ENCODE measurements at regions not wholly inside any gene's neighbourhood (a gene's known extent, or its start where the extent isn't known, plus 50 kb on each side); places are given as distances from the start of the nearest gene placed in this dataset.

GRCh38 chr4:101464596-101464995 lies 117.3 kb upstream of the PPP3CA start:
- ChIA-PET SMC1A (ENCODE audit: uncharacterized antibody, unreplicated experiment) (interaction anchor here (0.7 kb wide), 1 partner anchor 47 kb away, joined by 3 read pairs; no protein-coding TSS in a partner anchor), RAD21 (ENCODE audit: unreplicated experiment) (no interaction called here), CTCF (no interaction called here), POLR2A (no interaction called here)
- intact Hi-C loops (cut with micrococcal nuclease; ENCODE audit: unreplicated experiment): no loop called here
- Histone ChIP-seq H3K4me3 (no peak overlapping the region), H3K27ac (ENCODE audit: control insufficient read depth, insufficient read depth) (no peak overlapping the region), H3K79me2 (ENCODE audit: control insufficient read depth, insufficient read depth, low read length) (no peaks in the 10 kb centered on the region), H3K9ac (ENCODE audit: control insufficient read depth, insufficient read depth, low read length) (no peak overlapping the region), H3K4me2 (ENCODE audit: control insufficient read depth, insufficient read depth) (no peak overlapping the region), H3K4me1 (ENCODE audit: control insufficient read depth, insufficient read depth, low read length) (no peaks in the 10 kb centered on the region), H4K20me1 (ENCODE audit: control insufficient read depth, insufficient read depth) (no peaks in the 10 kb centered on the region), H2AFZ (ENCODE audit: control insufficient read depth, low read depth, low read length) (no peak overlapping the region), H3K27me3 (replicated peaks in 1 of 2; ENCODE audit: control insufficient read depth in 2 of 2, insufficient read depth in 2 of 2, low read length in 1 of 2) (no peaks in the 10 kb centered on the region), H3K36me3 (ENCODE audit: control insufficient read depth in 2 of 2, insufficient read depth in 2 of 2, low read length in 1 of 2) (no peaks in the 10 kb centered on the region), H3K9me3 (replicated peaks; ENCODE audit: control insufficient read depth, insufficient read depth, low read length) (no peaks in the 10 kb centered on the region)
- in situ Hi-C loops (cut with MboI): no loop called here
- 41% methylated on average over 1 of the region's 2 CpGs for whole genome bisulfite sequencing (ENCODE audit: insufficient coverage, insufficient replicate concordance, low lambda C conversion rate, missing lambda C conversion rate)
- ATAC-seq (no peak), DNase-seq (ENCODE audit: low read depth, low spot score) (no peak), FAIRE-seq (no peak)
- no TSS peak for BruUV-seq (replicated peaks)
- TF ChIP-seq RAD51 (IDR thresholded peaks at IDR 0.05): no peak
- TF ChIP-seq ZNF274 (IDR thresholded peaks at IDR 0.05; ENCODE audit: insufficient read depth, insufficient read length): no peak
- TF ChIP-seq ZNF384 (IDR thresholded peaks at IDR 0.05; ENCODE audit: borderline replicate concordance, low read depth, low read length): no peak
- no peak for TF ChIP-seq SMAD1 (IDR thresholded peaks at IDR 0.05; ENCODE audit: low read depth, partially characterized antibody)
- TF ChIP-seq KDM1A (IDR thresholded peaks at IDR 0.05; ENCODE audit: borderline replicate concordance): no peak
- no peak for TF ChIP-seq MTA2 (IDR thresholded peaks at IDR 0.05; ENCODE audit: low read depth)
- TF ChIP-seq HDGF (IDR thresholded peaks at IDR 0.05): no peak
- no peak for TF ChIP-seq ASH2L (IDR thresholded peaks at IDR 0.05; ENCODE audit: borderline replicate concordance, low read depth)

- H4K20me1 ChIP-seq (ENCODE audit: control insufficient read depth, insufficient read depth): no peaks in the 10 kb centered on the region
- ATAC-seq (no peak), FAIRE-seq (no peak), DNase-seq (ENCODE audit: low read depth, low spot score) (no peak)
- H3K27me3 ChIP-seq (replicated peaks in 1 of 2; ENCODE audit: control insufficient read depth in 2 of 2, insufficient read depth in 2 of 2, low read length in 1 of 2): no peaks in the 10 kb centered on the region
- H3K79me2 ChIP-seq (ENCODE audit: control insufficient read depth, insufficient read depth, low read length): no peaks in the 10 kb centered on the region
- intact Hi-C loops (cut with micrococcal nuclease; ENCODE audit: unreplicated experiment): no loop called here
- TF ChIP-seq ASH2L (IDR thresholded peaks at IDR 0.05; ENCODE audit: borderline replicate concordance, low read depth): no peak
- no peak for TF ChIP-seq ETV6 (conservative IDR thresholded peaks at IDR 0.05 in 1 of 2, IDR thresholded peaks at IDR 0.05 in 1 of 2; ENCODE audit: borderline replicate concordance in 1 of 2, low read depth in 1 of 2)
- no peak for TF ChIP-seq POLR2AphosphoS5 (IDR thresholded peaks at IDR 0.05; ENCODE audit: low read length)
- TF ChIP-seq ATF7 (IDR thresholded peaks at IDR 0.05; ENCODE audit: low read depth): no peak
- no peaks in the 10 kb centered on the region for H3K36me3 ChIP-seq (ENCODE audit: control insufficient read depth in 2 of 2, insufficient read depth in 2 of 2, low read length in 1 of 2)
- ChIA-PET SMC1A (ENCODE audit: uncharacterized antibody, unreplicated experiment) (interaction anchor here (1.6 kb wide), 1 partner anchor 11 kb away, joined by 3 read pairs; no protein-coding TSS in a partner anchor), POLR2A (no interaction called here), CTCF (no interaction called here), RAD21 (ENCODE audit: unreplicated experiment) (no interaction called here)
- H3K27ac ChIP-seq (ENCODE audit: control insufficient read depth, insufficient read depth): no peak overlapping the region
- no peaks in the 10 kb centered on the region for H3K9me3 ChIP-seq (replicated peaks; ENCODE audit: control insufficient read depth, insufficient read depth, low read length)
- no peaks in the 10 kb centered on the region for H3K4me1 ChIP-seq (ENCODE audit: control insufficient read depth, insufficient read depth, low read length)
- in situ Hi-C loops (cut with MboI): no loop called here
- no peak overlapping the region for H3K9ac ChIP-seq (ENCODE audit: control insufficient read depth, insufficient read depth, low read length)
- H2AFZ ChIP-seq (ENCODE audit: control insufficient read depth, low read depth, low read length): no peak overlapping the region
- H3K4me2 ChIP-seq (ENCODE audit: control insufficient read depth, insufficient read depth): no peak overlapping the region
- BruUV-seq (replicated peaks): no TSS peak
- H3K4me3 ChIP-seq: no peak overlapping the region
Measured at GRCh38 chr4:101458914-101459313, 111.6 kb upstream of the PPP3CA start.
